ENCODE measurements at regions not wholly inside any gene's neighbourhood (a gene's known extent, or its start where the extent isn't known, plus 50 kb on each side); places are given as distances from the start of the nearest gene placed in this dataset.

- TF ChIP-seq CTCF (IDR thresholded peaks at IDR 0.05; ENCODE audit: low read depth, low read length, missing control alignments), result no peak
- H3K4me3 ChIP-seq (ENCODE audit: low read depth, low read length), result no peak overlapping the region
- no peak for DNase-seq (ENCODE audit: low read depth)
Measured at GRCh38 chr1:4115191-4115900, 215.3 kb upstream of the C1orf174 start.

- DNase-seq (ENCODE audit: low read depth), result no peak
- no peak for TF ChIP-seq CTCF (IDR thresholded peaks at IDR 0.05; ENCODE audit: low read depth, low read length, missing control alignments)
- no peak overlapping the region for H3K4me3 ChIP-seq (ENCODE audit: low read depth, low read length)
Measured at GRCh38 chr1:4117196-4117595, 217.1 kb upstream of the C1orf174 start.

GRCh38 chr1:4118746-4119515 lies 218.9 kb upstream of the C1orf174 start:
- DNase-seq (ENCODE audit: low read depth), result no peak
- H3K4me3 ChIP-seq (ENCODE audit: low read depth, low read length), result no peak overlapping the region

GRCh38 chr1:4119516-4120220 lies 219.6 kb upstream of the C1orf174 start:
- TF ChIP-seq CTCF (IDR thresholded peaks at IDR 0.05; ENCODE audit: low read depth, low read length, missing control alignments), result no peak
- H3K4me3 ChIP-seq (ENCODE audit: low read depth, low read length), result no peak overlapping the region
- no peak for DNase-seq (ENCODE audit: low read depth)

More at GRCh38 chr1:4118746-4119515, 218.9 kb upstream of the C1orf174 start:
- no peak for TF ChIP-seq CTCF (IDR thresholded peaks at IDR 0.05; ENCODE audit: low read depth, low read length, missing control alignments)

- no peak overlapping the region for H3K4me3 ChIP-seq (ENCODE audit: low read depth, low read length)
- no peak for TF ChIP-seq CTCF (IDR thresholded peaks at IDR 0.05; ENCODE audit: low read depth, low read length, missing control alignments)
- DNase-seq (ENCODE audit: low read depth), result no peak
Measured at GRCh38 chr1:4120557-4121292, 220.7 kb upstream of the C1orf174 start.

- no peak for TF ChIP-seq CTCF (IDR thresholded peaks at IDR 0.05; ENCODE audit: low read depth, low read length, missing control alignments)
- no peak overlapping the region for H3K4me3 ChIP-seq (ENCODE audit: low read depth, low read length)
- DNase-seq (ENCODE audit: low read depth), result no peak
Measured at GRCh38 chr1:4121293-4121684, 221.2 kb upstream of the C1orf174 start.
